ENCODE measurements at regions not wholly inside any gene's neighbourhood (a gene's known extent, or its start where the extent isn't known, plus 50 kb on each side); places are given as distances from the start of the nearest gene placed in this dataset.

DNA sequence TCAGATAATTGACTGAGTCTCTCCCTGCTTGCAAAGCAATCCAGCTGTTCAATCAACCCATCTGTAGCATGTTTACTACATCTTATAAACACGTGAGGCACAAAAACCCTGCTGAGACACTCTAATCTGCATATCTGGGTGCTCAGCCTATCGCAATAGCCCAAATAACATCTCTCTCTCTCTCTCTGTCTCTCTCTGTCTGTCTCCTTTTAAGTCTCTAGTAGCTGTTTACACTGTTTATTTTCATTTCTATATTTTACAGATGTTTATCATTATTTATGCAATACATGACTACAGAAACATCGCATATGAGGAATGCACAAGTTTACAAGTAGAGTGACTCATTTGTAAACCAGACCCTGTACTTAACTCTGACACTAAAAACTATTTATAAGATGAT is 422.1 kb upstream of the DSEL start:
- WGBS, 2 donors, result 54 to 66% methylated on average over 3 of the region's 3 CpGs
- no peak overlapping the region for H3K4me3 ChIP-seq (ENCODE audit: low read depth, poor library complexity, severe bottlenecking)
- no peak for DNase-seq (ENCODE audit: low spot score in 2 of 2)
- intact Hi-C loops (cut with DNase I; ENCODE audit: low total_unique reads), result no loop called here
- no peak for TF ChIP-seq POLR2A (IDR thresholded peaks at IDR 0.05)
- TF ChIP-seq, protein P1, sequence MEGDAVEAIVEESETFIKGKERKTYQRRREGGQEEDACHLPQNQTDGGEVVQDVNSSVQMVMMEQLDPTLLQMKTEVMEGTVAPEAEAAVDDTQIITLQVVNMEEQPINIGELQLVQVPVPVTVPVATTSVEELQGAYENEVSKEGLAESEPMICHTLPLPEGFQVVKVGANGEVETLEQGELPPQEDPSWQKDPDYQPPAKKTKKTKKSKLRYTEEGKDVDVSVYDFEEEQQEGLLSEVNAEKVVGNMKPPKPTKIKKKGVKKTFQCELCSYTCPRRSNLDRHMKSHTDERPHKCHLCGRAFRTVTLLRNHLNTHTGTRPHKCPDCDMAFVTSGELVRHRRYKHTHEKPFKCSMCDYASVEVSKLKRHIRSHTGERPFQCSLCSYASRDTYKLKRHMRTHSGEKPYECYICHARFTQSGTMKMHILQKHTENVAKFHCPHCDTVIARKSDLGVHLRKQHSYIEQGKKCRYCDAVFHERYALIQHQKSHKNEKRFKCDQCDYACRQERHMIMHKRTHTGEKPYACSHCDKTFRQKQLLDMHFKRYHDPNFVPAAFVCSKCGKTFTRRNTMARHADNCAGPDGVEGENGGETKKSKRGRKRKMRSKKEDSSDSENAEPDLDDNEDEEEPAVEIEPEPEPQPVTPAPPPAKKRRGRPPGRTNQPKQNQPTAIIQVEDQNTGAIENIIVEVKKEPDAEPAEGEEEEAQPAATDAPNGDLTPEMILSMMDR (IDR thresholded peaks at IDR 0.05), result no peak

DNA sequence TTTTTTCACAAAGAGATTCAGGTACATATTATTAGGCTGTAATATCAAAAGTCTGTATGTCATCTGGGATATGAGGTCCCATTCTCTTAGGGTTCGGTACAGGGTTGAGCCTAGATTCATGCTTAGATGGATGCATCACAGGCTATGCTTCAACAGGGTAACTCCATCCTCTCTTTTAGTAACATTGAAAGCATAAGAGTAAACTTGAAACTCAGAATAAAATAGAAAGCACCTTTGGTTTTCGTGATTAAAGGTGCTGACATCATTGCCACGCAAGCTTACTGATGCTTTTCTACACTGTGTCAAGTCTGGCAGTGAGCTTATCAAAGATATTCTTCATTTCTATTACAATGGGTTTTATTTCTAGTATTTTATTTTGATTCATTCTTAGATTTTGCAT is 419.1 kb upstream of the DSEL start:
- no peak overlapping the region for H3K4me3 ChIP-seq (ENCODE audit: low read depth, poor library complexity, severe bottlenecking)
- 87 to 93% methylated on average over 3 of the region's 3 CpGs for WGBS, 2 donors
- no peak for DNase-seq (ENCODE audit: low spot score in 2 of 2)
- no peak for TF ChIP-seq POLR2A (IDR thresholded peaks at IDR 0.05)
- TF ChIP-seq, protein P1 (IDR thresholded peaks at IDR 0.05), result no peak
- intact Hi-C loops (cut with DNase I; ENCODE audit: low total_unique reads), result no loop called here

DNA sequence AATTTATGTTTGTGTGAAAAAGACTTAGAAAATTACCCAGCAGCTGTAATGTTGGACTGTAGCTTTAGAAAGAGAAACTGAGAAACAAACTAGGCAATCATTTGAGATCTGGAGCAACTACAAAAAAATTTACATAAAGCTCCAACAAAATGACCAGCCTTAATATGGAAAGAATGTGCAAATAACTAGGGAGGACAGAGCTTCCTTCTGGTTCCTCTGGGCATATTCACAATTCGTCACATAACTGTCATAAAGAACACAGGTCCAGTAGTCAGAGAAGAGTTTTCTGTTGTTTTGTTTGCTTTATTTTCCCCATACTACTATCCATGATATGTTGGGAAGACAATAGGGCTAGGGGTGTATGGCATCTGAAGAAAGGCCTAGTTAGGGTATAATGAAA is 416.8 kb upstream of the DSEL start:
- intact Hi-C loops (cut with DNase I; ENCODE audit: low total_unique reads), result no loop called here
- no peak for DNase-seq (ENCODE audit: low spot score in 2 of 2)
- TF ChIP-seq POLR2A (IDR thresholded peaks at IDR 0.05), result no peak
- TF ChIP-seq, protein P1 (IDR thresholded peaks at IDR 0.05), result no peak
- 61 to 64% methylated on average over 1 of the region's 1 CpG for WGBS, 2 donors
- no peak overlapping the region for H3K4me3 ChIP-seq (ENCODE audit: low read depth, poor library complexity, severe bottlenecking)

DNA sequence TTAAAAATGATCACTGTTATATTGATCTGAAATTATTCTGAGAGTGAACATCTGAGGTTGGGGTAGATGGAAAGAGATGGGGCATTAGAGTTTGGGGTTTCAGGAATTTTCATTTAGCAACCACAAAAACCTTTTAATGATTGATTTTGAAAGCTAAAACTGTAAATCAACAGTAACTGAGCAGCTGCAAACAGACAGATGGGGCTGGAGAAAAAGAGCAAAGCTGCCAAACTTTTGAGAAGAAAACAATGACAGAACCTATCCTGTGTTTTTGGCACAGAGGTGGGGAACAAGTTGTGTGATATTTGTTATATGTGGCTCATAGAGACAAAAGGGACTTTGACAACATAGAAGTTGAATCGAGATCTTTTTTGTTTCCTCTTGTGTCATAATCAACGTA is 415.8 kb upstream of the DSEL start:
- 26 to 29% methylated on average over 2 of the region's 2 CpGs for WGBS, 2 donors
- no peak overlapping the region for H3K4me3 ChIP-seq (ENCODE audit: low read depth, poor library complexity, severe bottlenecking)
- TF ChIP-seq POLR2A (IDR thresholded peaks at IDR 0.05), result no peak
- TF ChIP-seq, protein P1 (IDR thresholded peaks at IDR 0.05), result no peak
- no peak for DNase-seq (ENCODE audit: low spot score in 2 of 2)
- intact Hi-C loops (cut with DNase I; ENCODE audit: low total_unique reads), result no loop called here

DNA sequence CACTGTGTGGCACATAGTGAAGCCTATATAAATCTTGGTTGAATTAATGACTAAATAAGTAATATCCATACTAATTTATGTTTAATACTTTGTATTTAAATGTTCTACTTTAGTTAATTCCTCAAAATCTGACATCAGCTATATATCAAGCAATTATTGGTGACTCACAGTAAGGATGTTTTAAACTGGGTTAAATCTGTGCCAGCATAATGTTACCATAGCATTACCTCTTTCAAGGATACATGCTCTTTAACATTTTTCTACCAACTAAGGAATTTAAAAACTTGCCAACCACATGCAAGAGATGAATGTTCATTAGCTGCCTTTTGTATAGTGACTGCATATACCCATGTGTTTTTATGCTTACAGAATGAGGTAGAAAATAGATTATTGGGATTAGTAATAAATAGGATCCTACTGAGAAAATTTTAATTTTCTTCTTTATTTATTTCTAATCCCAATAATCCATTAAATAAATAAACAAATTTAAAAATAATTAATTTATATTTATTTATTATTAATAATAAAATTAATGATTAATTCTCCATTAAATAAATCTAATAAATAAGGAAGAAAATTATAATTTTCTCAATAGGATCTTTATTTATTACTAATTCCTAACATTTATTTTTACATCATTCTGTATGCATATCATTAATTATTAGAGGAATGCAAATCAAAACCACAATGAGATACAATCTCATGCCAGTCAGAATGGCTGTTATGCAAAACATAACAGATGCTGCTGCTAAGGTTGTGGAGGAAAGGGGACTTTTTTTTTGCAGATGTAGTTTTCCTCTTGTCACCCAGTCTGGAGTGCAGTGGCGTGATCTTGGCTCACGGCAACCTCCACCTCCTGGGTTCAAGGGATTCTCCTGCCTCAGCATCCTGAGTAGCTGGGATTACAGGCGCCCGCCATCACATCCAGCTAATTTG is 410.7 kb upstream of the DSEL start:
- H3K4me3 ChIP-seq (ENCODE audit: low read depth, poor library complexity, severe bottlenecking), result no peak overlapping the region
- TF ChIP-seq, protein P1 (IDR thresholded peaks at IDR 0.05), result no peak
- TF ChIP-seq POLR2A (IDR thresholded peaks at IDR 0.05), result no peak
- no peak for DNase-seq (ENCODE audit: low spot score in 2 of 2)
- WGBS, 2 donors, result 92 to 94% methylated on average over 4 of the region's 4 CpGs
- intact Hi-C loops (cut with DNase I; ENCODE audit: low total_unique reads), result no loop called here
